NOMO-1 treated with DMSO at 0.1 percent for 48 hours (cell line): ENCODE measurements at regions not wholly inside any gene's neighbourhood (a gene's known extent, or its start where the extent isn't known, plus 50 kb on each side); places are given as distances from the start of the nearest gene placed in this dataset.

ENCODE experiments used
- DNase-seq: peaks from one replicate; lab custom pipeline; 2025; ENCODE audit not compliant: unreplicated experiment; lab: John Stamatoyannopoulos, UW

GRCh38 chr10:81095238-81095637, 557.5 kb downstream of the SH2D4B start:
- no peak for DNase-seq

- DNase-seq, result no peak
These were observed 558.9 kb downstream of the SH2D4B start for GRCh38 chr10:81096558-81096957.

DNA sequence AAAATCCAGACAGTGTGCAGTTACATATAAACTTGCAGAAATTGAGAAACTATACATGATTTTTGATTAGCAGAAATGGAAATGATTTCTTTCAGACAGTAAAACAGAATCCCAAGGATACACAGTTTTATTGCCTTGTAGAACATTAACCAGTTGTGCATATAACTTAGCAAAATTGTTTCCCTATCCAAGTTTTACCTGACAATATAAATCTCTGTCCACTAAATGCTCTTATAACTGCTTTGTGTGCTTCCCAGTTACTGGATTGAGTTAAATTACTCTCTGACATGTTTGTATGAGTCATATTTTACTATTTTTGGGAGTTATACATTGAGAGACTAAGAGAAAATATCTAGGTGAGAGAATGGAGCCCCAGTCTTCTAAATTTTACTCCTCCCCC, 563.4 kb downstream of the SH2D4B start:
- DNase-seq, result no peak

- DNase-seq, result no peak
These were observed 566.8 kb downstream of the SH2D4B start for GRCh38 chr10:81104494-81104893.

GRCh38 chr10:81108516-81109199, 571.0 kb downstream of the SH2D4B start:
- DNase-seq, result peak; percentile 17

GRCh38 chr10:81109200-81109752, 571.6 kb downstream of the SH2D4B start:
- no peak for DNase-seq

- no peak for DNase-seq
These were observed 578.5 kb downstream of the SH2D4B start for GRCh38 chr10:81116201-81116600.

GRCh38 chr10:81116990-81117389, 579.3 kb downstream of the SH2D4B start:
- no peak for DNase-seq

DNA sequence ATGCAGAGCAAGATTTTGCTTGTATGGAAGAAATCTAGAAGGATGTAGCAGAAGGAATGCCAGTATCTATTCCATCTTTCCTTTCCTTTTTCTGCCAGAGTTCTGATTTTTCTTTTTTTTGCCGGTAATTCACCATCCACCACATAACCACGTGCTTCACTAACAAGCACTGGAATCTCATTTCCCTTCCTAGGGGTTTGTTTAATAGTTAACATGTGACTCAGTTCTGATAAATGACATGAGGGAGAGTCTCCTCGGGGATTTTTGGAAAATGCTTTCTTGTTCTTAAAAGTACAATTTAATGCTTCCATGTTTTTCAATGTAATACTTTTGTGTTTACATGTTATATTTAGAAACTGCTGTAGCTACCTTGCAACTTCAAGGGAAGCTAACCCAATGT, 590.2 kb downstream of the SH2D4B start:
- DNase-seq, result no peak

- no peak for DNase-seq
These were observed 592.3 kb downstream of the SH2D4B start for GRCh38 chr10:81130014-81130413.

DNA sequence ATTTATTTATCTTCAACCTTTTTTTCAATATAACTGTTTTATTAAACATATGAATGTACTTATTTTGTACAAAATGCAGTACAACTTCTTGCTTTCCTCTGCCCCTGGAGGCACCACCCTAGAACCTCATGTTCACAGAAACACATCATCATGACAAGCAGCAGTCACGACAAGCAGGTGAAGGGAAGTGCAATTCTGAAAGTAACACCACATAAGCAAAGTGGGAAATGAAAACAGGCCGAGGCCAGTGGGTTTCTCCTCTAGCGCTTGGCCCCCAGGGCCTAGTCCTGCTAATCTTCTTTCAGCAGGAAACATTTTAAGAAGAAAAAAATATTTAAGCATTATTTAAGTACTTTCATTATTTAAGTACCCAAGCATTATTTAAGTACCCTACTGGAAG, 598.1 kb downstream of the SH2D4B start:
- no peak for DNase-seq

DNA sequence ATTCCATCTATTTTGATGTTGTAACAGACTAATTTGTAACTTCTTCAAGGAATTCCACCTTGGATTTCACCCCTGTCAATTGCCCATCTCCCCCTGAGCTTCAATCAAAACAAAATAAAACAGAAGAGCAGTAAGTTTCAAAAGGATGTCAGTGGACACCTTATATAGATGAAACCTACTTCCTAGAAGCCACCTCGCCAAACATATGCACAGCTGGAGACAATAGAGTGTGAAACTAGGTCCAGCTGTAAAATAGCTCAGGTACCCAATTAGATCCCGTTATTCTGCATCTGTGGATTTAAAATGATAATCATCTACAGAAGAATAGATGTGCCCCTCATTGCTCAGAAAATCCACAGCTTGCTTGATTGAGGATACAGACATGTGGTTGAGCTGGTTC, 598.6 kb downstream of the SH2D4B start:
- DNase-seq, result no peak

DNA sequence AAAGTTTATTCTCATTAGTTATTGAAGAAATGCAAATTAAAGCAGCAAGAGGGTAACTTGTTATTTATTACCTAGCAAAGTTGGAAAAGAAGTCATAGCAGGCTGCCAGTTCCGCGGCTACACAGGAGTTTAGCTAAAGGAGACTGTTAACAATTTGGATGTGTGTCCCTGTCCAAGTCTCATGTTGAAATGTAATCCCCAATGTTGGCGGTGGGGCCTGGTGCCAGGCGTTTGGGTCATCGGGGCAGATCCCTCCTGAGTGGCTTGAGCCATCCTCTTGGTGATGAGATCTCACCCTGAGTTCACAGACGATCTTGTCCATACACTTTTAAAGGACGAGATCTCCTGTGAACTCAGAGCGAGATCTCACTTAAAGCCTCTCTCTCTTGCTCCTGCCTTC, 608.3 kb downstream of the SH2D4B start:
- DNase-seq, result no peak

DNA sequence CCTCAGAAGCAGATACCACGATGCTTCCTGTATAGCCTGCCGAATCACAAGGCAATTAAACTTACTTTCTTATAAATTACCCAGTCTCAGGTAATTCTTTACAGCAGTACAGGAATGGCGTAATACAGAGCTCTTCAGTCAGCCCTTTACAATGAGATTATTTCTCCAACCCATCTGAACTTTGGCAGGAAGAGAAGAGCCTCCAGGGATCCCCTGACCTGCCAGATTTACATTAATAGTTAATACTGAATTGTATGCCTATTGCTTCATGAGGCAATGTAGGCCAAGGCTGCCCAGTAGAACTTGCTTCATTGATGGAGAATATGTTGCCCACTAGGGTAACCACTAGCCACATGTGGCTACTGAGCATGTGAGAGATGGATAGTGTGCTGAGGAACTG, 608.7 kb downstream of the SH2D4B start:
- no peak for DNase-seq

DNA sequence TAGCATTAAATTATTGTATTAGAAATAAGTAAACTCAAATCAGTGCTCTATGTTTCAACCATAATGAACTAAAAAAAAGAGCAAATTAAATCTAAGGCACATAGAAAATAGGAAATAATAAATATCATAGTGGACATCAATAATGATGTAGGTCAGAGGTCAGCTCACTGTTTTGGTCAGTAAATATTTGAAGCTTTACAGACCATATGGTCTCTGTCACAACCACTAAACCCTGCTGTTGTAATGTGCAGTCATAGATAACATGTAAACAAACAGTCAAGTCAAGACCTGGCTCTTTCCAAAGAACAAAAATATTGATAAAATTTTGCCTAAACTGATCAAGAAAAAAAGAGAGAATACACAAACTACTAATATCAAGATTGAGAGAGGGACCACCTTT, 615.0 kb downstream of the SH2D4B start:
- no peak for DNase-seq

- no peak for DNase-seq
These were observed 620.0 kb downstream of the SH2D4B start for GRCh38 chr10:81157681-81158080.

DNA sequence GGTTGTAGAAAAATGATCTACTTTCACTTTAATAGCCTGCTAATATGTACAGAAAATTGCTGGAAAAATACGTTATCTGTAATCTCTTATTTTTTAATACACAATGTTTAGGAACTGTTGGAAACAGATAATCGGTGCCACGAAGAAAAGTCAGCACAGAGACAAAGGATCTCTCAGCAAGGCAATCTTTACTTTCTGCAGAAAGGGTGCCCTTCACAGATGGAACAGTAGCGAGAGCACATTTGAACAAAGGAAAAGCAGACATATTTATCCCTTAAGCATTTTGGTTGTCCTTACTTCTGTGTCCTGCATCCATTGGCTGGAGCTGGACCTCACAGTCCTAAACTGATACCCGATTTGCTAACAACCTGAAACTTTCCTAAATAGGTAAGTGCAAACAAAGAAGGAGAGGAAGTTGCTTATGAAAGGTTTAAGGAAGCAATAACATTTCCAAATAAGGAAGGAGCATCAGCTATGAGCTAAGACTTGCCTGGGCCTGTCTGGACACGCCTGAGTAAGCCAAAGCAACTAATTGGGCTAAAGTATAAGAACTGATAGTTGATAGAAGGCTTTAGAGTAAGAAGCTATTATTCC, 640.0 kb downstream of the SH2D4B start:
- peak; percentile 2 for DNase-seq

DNA sequence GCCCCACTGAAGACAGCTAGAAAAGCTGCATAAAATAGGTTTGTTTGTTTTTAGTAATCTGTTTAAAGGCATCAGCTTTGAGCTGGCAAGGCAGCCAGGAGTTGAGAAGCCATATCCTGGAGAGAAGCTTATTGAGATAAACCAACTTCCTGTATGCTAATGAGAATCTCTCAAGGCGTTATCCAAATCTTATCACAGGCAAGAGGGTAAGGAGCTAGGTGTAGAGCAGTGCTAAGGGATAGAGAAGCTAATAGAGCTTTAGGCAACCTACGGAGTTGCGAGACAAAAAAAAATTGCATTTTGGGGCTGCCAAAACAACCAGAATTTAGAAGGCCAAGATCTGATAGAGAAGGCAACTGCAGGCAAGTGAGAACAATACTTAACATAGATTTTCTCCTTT, 641.6 kb downstream of the SH2D4B start:
- DNase-seq, result no peak

- DNase-seq, result no peak
These were observed 642.2 kb downstream of the SH2D4B start for GRCh38 chr10:81179805-81180452.

DNA sequence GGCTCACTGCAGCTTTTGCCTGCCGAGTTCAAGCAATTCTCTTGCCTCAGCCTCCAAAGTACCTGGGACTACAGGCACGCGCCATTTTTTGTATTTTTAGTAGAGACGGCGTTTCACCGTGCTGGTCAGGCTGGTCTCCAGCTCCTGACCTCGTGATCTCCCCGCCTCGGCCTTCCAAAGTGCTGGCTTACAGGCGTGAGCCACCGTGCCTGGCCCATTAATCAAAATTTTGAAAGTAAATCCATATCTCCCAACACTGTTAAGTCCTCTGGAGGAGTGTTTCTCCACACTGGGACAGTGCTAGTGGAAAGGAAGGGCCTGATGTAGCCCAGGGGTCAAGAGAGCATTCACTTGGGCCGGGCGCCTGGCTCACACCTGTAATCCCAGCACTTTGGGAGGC, 644.6 kb downstream of the SH2D4B start:
- DNase-seq, result no peak

GRCh38 chr10:81192221-81192788, 654.6 kb downstream of the SH2D4B start:
- DNase-seq, result no peak

GRCh38 chr10:81200801-81201200, 663.1 kb downstream of the SH2D4B start:
- no peak for DNase-seq
